CD4-positive, CD25-positive, alpha-beta regulatory T cell (primary cell): ENCODE measurements at regions not wholly inside any gene's neighbourhood (a gene's known extent, or its start where the extent isn't known, plus 50 kb on each side); places are given as distances from the start of the nearest gene placed in this dataset.

ENCODE experiments used
- ATAC-seq, 2 donors: fragments of 150-1000 bp; cut with Tn5 transposase; one replicate each; pipeline ENCODE4 v1.10.0; 2021; ENCODE audit warnings: low read depth in 2 of 2, moderate number of reproducible peaks in 2 of 2, moderate library complexity in 1 of 2
- DNase-seq, 3 donors: peaks; one replicate each; pipeline versions ENCODE4 v3.0.0 to v3.0.0-alpha.2; 2012 to 2022; ENCODE audit warnings: mixed read lengths in 1 of 3
- H3K27ac ChIP-seq: one replicate; pipeline ENCODE4 v1.7.0; 2013; ENCODE audit warnings: mild to moderate bottlenecking, low read length; ENCODE audit not compliant: insufficient read depth, poor library complexity, severe bottlenecking
- H3K27me3 ChIP-seq: one replicate; pipeline ENCODE4 v1.7.0; 2013; ENCODE audit warnings: low read length; ENCODE audit not compliant: control insufficient read depth, insufficient read depth
- H3K36me3 ChIP-seq: one replicate; pipeline ENCODE4 v1.7.0; 2013; ENCODE audit warnings: mild to moderate bottlenecking, low read length, moderate library complexity; ENCODE audit not compliant: control insufficient read depth, insufficient read depth
- H3K4me1 ChIP-seq: 2 replicates; pipeline ENCODE4 v1.7.0; 2013; ENCODE audit warnings: mild to moderate bottlenecking, low read length; ENCODE audit not compliant: insufficient read depth, control insufficient read depth, poor library complexity, severe bottlenecking
- H3K4me3 ChIP-seq: one replicate; pipeline ENCODE4 v1.7.0; 2013; ENCODE audit warnings: low read depth, mild to moderate bottlenecking, low read length, moderate library complexity
- H3K9me3 ChIP-seq, 2 experiments: 1 replicate in 1 of 2; 2 replicates in 1 of 2; pipeline ENCODE4 v1.7.0; 2013; ENCODE audit warnings: low read length in 2 of 2, mild to moderate bottlenecking in 1 of 2, moderate library complexity in 1 of 2; ENCODE audit not compliant: control insufficient read depth in 2 of 2
- H3K27ac Mint-ChIP-seq, 3 donors: one replicate each; pipeline ENCODE4 v1.8.0; 2020 to 2022; ENCODE audit warnings: mild to moderate bottlenecking in 3 of 3, mixed read lengths in 3 of 3, moderate library complexity in 2 of 3
- H3K27me3 Mint-ChIP-seq: one replicate; pipeline ENCODE4 v1.8.0; 2022; ENCODE audit warnings: mild to moderate bottlenecking, mixed read lengths
- H3K36me3 Mint-ChIP-seq: one replicate; pipeline ENCODE4 v1.8.0; 2020; ENCODE audit warnings: mixed read lengths
- H3K4me1 Mint-ChIP-seq, 4 donors: one replicate each; pipeline ENCODE4 v1.8.0; 2020 to 2022; ENCODE audit warnings: mixed read lengths in 4 of 4, mild to moderate bottlenecking in 1 of 4
- H3K4me3 Mint-ChIP-seq, 4 donors: one replicate each; pipeline ENCODE4 v1.8.0; 2020 to 2022; ENCODE audit warnings: mild to moderate bottlenecking in 4 of 4, mixed read lengths in 4 of 4, moderate library complexity in 3 of 4
- H3K9me3 Mint-ChIP-seq, 7 donors: one replicate each; pipeline ENCODE4 v1.8.0; 2020 to 2022; ENCODE audit warnings: mixed read lengths in 7 of 7, mild to moderate bottlenecking in 3 of 7, moderate library complexity in 2 of 7

GRCh38 chr10:31602541-31603234, 283.7 kb downstream of the ZEB1 start:
- H3K36me3 Mint-ChIP-seq = no peaks in the 10 kb centered on the region
- no peak overlapping the region for H3K27ac Mint-ChIP-seq
- H3K4me3 Mint-ChIP-seq = peak overlapping the region in 2 of 4 donors; percentile 63 to 71
- peaks cover 14% of the 10 kb centered on the region for H3K27me3 ChIP-seq
- H3K27ac ChIP-seq = no peak overlapping the region
- H3K4me1 ChIP-seq = peaks cover 11% of the 10 kb centered on the region
- no peaks in the 10 kb centered on the region for H3K36me3 ChIP-seq
- no peaks in the 10 kb centered on the region for H3K9me3 ChIP-seq
- DNase-seq (peak in 1 of 3 donors; percentile 9), ATAC-seq (no peak)
- H3K9me3 Mint-ChIP-seq = peaks cover 0 to 7% (median 0%) of the 10 kb centered on the region in 7 donors
- peaks cover 7% of the 10 kb centered on the region for H3K27me3 Mint-ChIP-seq
- H3K4me3 ChIP-seq = no peak overlapping the region
- H3K4me1 Mint-ChIP-seq = peaks cover 0 to 22% (median 1%) of the 10 kb centered on the region in 4 donors

GRCh38 chr10:31601136-31601535, 282.1 kb downstream of the ZEB1 start:
- no peak for ATAC-seq
- no peak overlapping the region for H3K27ac Mint-ChIP-seq

GRCh38 chr10:31599626-31600504, 280.8 kb downstream of the ZEB1 start:
- no peak overlapping the region for H3K4me3 ChIP-seq
- Mint-ChIP-seq H3K36me3 (no peaks in the 10 kb centered on the region), H3K4me3 (peak overlapping the region in 1 of 4 donors; percentile 28), H3K27me3 (peaks cover 7% of the 10 kb centered on the region), H3K9me3 (peaks cover 0 to 4% (median 0%) of the 10 kb centered on the region in 7 donors), H3K4me1 (peaks cover 0 to 22% (median 1%) of the 10 kb centered on the region in 4 donors), H3K27ac (peak overlapping the region in 1 of 3 donors; percentile 26)
- peaks cover 2% of the 10 kb centered on the region for H3K27me3 ChIP-seq
- no peak for DNase-seq
- no peaks in the 10 kb centered on the region for H3K9me3 ChIP-seq
- no peak for ATAC-seq
- H3K36me3 ChIP-seq = no peaks in the 10 kb centered on the region
- no peak overlapping the region for H3K27ac ChIP-seq
- peaks cover 11% of the 10 kb centered on the region for H3K4me1 ChIP-seq

More at GRCh38 chr10:31601136-31601535, 282.1 kb downstream of the ZEB1 start:
- Histone ChIP-seq H3K36me3 (no peaks in the 10 kb centered on the region), H3K4me3 (no peak overlapping the region), H3K27ac (no peak overlapping the region), H3K9me3 (no peaks in the 10 kb centered on the region), H3K4me1 (peaks cover 11% of the 10 kb centered on the region), H3K27me3 (peaks cover 10% of the 10 kb centered on the region)
- peaks cover 0 to 7% (median 0%) of the 10 kb centered on the region in 7 donors for H3K9me3 Mint-ChIP-seq
- peaks cover 7% of the 10 kb centered on the region for H3K27me3 Mint-ChIP-seq
- H3K4me1 Mint-ChIP-seq = peaks cover 0 to 22% (median 1%) of the 10 kb centered on the region in 4 donors
- H3K4me3 Mint-ChIP-seq = no peak overlapping the region
- DNase-seq = no peak
- no peaks in the 10 kb centered on the region for H3K36me3 Mint-ChIP-seq

- Histone ChIP-seq H3K9me3 (peaks cover 4 to 10% of the 10 kb centered on the region in 2 experiments), H3K36me3 (no peaks in the 10 kb centered on the region), H3K4me3 (no peak overlapping the region), H3K4me1 (no peaks in the 10 kb centered on the region), H3K27me3 (peaks cover 2% of the 10 kb centered on the region), H3K27ac (no peak overlapping the region)
- H3K36me3 Mint-ChIP-seq = no peaks in the 10 kb centered on the region
- H3K4me1 Mint-ChIP-seq = peaks cover 0 to 3% (median 0%) of the 10 kb centered on the region in 4 donors
- no peak overlapping the region for H3K4me3 Mint-ChIP-seq
- ATAC-seq (no peak), DNase-seq (no peak)
- peaks cover 0 to 17% (median 2%) of the 10 kb centered on the region in 7 donors for H3K9me3 Mint-ChIP-seq
- peaks cover 2% of the 10 kb centered on the region for H3K27me3 Mint-ChIP-seq
- H3K27ac Mint-ChIP-seq = no peak overlapping the region
Observed at GRCh38 chr10:31596765-31597164, 277.7 kb downstream of the ZEB1 start.

GRCh38 chr10:31595992-31596391, 277.0 kb downstream of the ZEB1 start:
- Histone ChIP-seq H3K36me3 (no peaks in the 10 kb centered on the region), H3K9me3 (peaks cover 6 to 10% of the 10 kb centered on the region in 2 experiments), H3K4me3 (no peak overlapping the region), H3K27ac (no peak overlapping the region), H3K4me1 (no peaks in the 10 kb centered on the region), H3K27me3 (peaks cover 1% of the 10 kb centered on the region)
- DNase-seq (no peak), ATAC-seq (no peak)
- Mint-ChIP-seq H3K27ac (no peak overlapping the region), H3K27me3 (peaks cover 9% of the 10 kb centered on the region), H3K36me3 (no peaks in the 10 kb centered on the region), H3K4me3 (no peak overlapping the region), H3K4me1 (peaks cover 0 to 3% (median 0%) of the 10 kb centered on the region in 4 donors), H3K9me3 (peaks cover 0 to 21% (median 4%) of the 10 kb centered on the region in 7 donors)

GRCh38 chr10:31594347-31594873, 275.4 kb downstream of the ZEB1 start:
- H3K4me1 ChIP-seq = no peaks in the 10 kb centered on the region
- Mint-ChIP-seq H3K4me3 (no peak overlapping the region), H3K27me3 (peaks cover 17% of the 10 kb centered on the region), H3K27ac (no peak overlapping the region), H3K4me1 (no peaks in the 10 kb centered on the region), H3K36me3 (no peaks in the 10 kb centered on the region), H3K9me3 (peaks cover 0 to 25% (median 4%) of the 10 kb centered on the region in 7 donors)
- DNase-seq = no peak
- H3K27ac ChIP-seq = no peak overlapping the region
- H3K36me3 ChIP-seq = no peaks in the 10 kb centered on the region
- ATAC-seq = no peak
- no peak overlapping the region for H3K4me3 ChIP-seq
- peaks cover 6 to 10% of the 10 kb centered on the region in 2 experiments for H3K9me3 ChIP-seq
- H3K27me3 ChIP-seq = no peaks in the 10 kb centered on the region

- H3K27ac Mint-ChIP-seq = no peak overlapping the region
- no peaks in the 10 kb centered on the region for H3K36me3 ChIP-seq
- no peaks in the 10 kb centered on the region for H3K27me3 ChIP-seq
- H3K4me3 Mint-ChIP-seq = no peak overlapping the region
- no peaks in the 10 kb centered on the region for H3K4me1 Mint-ChIP-seq
- H3K9me3 ChIP-seq = peaks cover 6 to 10% of the 10 kb centered on the region in 2 experiments
- no peaks in the 10 kb centered on the region for H3K4me1 ChIP-seq
- H3K36me3 Mint-ChIP-seq = no peaks in the 10 kb centered on the region
- no peak for ATAC-seq
- H3K4me3 ChIP-seq = no peak overlapping the region
- no peak for DNase-seq
- H3K27ac ChIP-seq = no peak overlapping the region
- H3K27me3 Mint-ChIP-seq = peaks cover 17% of the 10 kb centered on the region
- peaks cover 0 to 22% (median 4%) of the 10 kb centered on the region in 7 donors for H3K9me3 Mint-ChIP-seq
Observed at GRCh38 chr10:31593124-31593523, 274.1 kb downstream of the ZEB1 start.
